HG02678 (cell line): ENCODE measurements at regions not wholly inside any gene's neighbourhood (a gene's known extent, or its start where the extent isn't known, plus 50 kb on each side); places are given as distances from the start of the nearest gene placed in this dataset.
A peak's percentile ranks its signal among the peaks of the same experiment; 100 is the strongest.

Experiments
- ATAC-seq: cut with Tn5 transposase; IDR thresholded peaks from one replicate; pipeline ENCODE4 v1.9.1; 2021; ENCODE audit warnings: mild to moderate bottlenecking, moderate library complexity; ENCODE audit not compliant: unreplicated experiment

DNA sequence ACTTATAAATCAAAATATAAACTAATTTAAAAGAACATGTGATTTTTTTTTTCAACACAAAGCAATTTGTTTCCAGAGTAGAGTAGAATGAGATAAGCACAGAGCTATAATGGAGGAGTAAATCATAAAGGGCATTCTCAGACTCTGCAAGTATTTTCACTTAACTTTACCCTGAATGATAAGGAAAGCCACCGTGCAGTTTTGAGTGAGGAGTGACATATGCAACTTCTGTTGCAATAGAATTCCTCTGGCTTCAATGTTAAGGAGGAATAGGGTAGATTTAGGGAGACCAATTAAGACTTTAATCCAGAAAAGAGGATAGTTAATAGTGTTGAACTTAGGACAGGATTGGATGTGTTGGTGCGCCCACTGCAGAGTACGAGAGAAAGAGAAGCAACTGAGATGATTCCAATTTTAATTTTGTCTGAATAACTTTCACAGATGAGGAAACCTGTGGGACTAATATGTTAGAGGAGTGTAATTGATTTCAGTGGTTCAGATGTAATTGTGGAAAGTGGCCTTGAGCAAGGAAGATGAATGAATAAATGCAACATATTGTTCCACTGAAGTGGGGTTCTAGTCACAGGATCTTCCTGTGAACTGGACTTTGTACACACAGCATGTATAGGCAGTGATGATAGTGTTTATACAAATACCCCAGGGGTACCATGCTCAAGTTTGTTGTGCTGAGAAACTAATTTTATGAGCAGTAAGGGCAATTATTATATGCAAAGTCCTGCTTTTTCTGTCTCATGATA is 255.5 kb upstream of the ANO3 start:
- no peak for ATAC-seq

DNA sequence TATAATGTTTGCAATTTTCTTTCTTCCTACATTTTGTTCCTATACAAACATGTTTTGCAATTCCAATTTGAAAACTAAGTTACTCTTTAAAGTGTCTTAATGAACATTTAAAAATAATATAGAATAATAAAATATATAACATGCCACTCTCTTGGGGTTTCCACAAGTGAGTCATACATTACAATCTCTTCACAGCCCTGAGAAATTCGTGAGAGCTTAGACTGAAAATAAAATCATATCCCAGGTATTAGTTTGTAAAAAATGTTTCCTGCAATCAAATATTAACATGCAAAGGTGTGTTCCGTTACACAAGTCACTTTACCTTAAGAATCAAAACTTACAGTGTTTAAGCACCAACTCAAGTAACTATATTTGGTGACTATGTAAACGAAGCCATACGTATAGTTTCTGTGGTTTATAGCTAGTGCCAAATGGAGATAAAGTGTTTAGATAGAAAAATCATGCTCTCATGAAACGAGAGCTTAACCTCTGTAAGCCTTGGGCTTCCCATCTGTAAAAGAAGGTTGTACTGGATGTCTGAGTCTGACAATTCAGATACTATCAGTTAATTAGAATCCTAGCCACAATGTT is 253.6 kb upstream of the ANO3 start:
- ATAC-seq, result peak; percentile 72

DNA sequence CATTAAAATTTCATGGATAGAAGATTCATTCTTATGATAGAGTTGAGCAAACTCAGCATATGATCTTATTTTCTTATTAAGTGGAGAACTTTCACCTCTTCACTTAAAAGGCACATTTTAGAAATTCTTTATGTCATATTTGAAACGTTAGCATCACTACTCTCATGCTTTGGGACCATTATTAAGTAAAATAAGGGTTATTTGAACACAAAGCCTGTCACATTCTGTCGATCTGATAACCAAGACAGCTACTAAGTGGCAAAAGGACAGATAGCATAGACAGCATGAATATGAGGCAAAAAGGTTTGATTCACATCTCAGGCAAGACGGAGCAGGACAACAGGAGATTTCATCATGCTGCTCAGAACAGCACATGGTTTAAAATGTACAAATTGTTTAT is 247.6 kb upstream of the ANO3 start:
- ATAC-seq, result no peak

GRCh38 chr11:26086028-26086427 is 245.9 kb upstream of the ANO3 start:
- no peak for ATAC-seq

DNA sequence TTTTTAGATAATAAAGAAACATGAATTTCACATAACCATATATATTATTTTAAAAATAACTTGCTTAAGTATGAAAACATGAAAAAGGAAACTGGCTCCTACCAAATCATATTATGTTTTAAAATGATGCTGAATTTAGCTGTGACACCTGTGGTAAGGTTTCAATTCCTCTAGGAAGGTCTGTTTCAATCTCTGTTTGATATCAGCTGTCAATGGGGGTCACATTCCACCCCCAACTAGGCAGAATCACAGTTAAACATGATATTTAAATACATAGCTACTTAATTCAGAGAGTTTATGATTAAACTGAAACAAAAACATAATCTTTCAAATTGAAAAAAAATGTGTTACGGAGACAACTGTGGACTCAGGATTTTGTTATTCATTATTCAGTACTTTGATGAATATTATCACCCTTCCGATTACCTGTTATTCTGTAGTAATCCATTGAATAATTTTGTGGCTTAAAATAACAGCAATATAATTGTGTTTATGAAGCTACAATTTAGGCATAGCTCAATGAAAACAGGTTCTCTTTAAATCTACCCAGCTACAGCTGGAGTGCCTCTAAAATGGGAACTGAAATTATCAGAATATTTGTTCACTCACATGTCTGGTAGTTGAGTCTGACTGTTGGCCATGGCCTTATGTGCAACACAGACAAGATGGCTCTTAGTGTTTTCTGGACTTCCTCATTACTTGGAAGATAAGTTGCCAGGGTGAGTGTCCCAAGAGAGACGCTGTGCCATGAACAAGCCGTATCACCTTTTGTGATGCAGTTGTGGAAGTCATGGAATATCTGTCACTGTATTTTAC is 244.6 kb upstream of the ANO3 start:
- ATAC-seq, result peak; percentile 95

GRCh38 chr11:26088391-26088790 is 243.5 kb upstream of the ANO3 start:
- ATAC-seq, result no peak

- ATAC-seq, result no peak
These were observed 241.3 kb upstream of the ANO3 start for GRCh38 chr11:26090651-26091050.

GRCh38 chr11:26093206-26093605 is 238.7 kb upstream of the ANO3 start:
- ATAC-seq, result no peak

DNA sequence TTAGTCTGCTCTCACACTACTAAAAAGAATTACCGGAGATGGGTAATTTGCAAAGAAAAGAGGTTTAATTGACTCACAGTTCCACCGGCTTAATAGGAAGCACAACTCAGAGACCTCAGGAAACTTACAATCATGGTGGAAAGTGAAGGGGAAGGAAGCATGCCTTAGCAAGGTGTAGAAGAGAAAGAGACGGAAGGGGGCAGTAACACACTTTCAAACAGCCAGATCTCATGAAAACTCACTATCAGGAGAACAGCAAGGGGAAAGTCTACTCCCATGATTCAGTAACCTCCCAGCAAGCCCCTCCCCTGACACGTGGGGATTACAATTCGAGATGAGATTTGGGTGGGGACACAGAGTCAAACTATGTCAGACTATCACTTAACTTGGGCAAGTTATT is 236.6 kb upstream of the ANO3 start:
- no peak for ATAC-seq

- ATAC-seq, result no peak
These were observed 235.5 kb upstream of the ANO3 start for GRCh38 chr11:26096451-26096850.

GRCh38 chr11:26102325-26102724 is 229.6 kb upstream of the ANO3 start:
- no peak for ATAC-seq

DNA sequence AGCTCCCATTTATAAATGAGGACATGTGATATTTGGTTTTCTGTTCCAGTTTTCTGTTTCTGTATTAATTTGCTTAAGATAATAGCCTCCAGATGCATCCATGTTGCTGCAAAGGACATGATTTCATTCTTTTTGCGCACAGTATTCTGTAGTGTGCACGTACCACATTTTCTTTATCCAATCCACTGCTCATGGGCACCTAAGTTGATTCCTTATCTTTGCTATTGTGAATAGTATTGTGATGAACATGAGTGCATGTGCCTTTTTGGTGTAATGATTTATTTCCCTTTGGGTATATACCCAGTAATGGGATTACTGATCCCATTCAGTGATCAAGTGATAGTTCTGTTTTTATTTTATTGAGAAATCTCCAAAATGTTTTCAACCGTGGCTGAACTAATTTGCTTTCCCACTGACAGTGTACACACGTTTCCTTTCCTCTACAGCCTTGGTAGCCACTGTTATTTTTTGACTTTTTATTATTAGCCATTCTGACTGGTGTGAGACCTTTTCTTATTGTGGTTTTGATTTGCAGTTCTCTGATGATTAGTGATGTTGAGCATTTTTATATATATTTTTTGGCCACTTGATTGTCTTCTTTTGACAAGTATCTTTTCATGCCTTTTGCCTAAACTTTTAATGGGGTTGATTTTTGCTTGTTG is 226.0 kb upstream of the ANO3 start:
- ATAC-seq, result no peak

DNA sequence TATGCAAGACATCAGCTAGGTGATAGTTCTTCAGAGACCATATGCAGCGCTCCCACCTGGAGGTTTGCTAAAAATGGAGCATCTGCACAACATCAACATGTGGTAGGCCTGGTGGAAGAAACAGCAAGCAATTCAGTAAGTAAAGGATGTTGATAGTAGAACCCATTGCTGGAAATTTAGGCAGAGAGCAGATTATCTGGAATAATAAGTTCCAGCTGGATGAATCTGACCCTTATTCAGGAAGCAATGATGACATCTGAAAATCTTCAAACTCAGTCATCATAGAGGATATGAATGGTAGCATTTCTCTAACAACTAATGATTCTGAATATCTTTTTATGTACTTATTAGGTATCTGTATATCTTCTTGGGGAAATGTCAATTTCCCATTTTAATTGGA is 225.2 kb upstream of the ANO3 start:
- no peak for ATAC-seq

GRCh38 chr11:26109658-26110368 is 222.1 kb upstream of the ANO3 start:
- ATAC-seq, result no peak

GRCh38 chr11:26112264-26112663 is 219.7 kb upstream of the ANO3 start:
- peak; percentile 64 for ATAC-seq

DNA sequence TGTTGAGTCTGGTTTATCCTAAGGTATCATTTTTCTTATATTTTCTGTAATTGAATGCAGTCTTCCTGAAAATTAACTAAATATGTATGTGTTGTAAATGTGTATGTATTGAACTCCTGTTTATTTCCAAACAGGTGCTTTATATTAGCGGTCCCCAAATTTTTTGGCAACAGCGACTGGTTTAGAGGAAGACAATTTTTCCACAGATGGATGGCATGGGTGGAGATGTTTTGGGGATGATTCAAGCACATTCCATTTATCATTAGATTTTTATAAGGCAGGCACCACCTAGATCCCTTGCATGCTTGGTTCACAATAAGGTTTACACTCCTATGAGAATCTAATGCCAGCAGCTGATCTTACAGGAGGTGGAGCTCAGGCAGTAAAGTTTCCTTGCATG is 210.5 kb upstream of the ANO3 start:
- ATAC-seq, result no peak

DNA sequence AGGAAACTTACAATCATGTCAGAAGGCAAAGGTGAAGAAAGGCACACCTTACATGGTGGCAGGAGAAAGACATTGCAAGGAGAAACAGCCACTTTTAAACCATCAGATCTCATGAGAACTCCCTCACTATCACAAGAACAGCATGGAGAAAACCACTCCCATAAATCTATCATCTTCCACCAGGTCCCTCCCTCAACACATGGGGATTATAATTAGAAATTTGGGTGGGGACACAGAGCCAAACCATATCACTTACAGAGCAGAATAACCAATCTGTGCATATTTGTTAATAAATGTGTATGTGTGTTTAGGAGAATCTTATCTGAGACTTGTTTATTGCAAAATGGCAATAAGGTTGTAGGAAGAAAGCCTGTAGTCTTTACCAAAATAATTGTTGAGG is 205.2 kb upstream of the ANO3 start:
- ATAC-seq, result no peak

GRCh38 chr11:26127336-26127735 is 204.6 kb upstream of the ANO3 start:
- no peak for ATAC-seq

DNA sequence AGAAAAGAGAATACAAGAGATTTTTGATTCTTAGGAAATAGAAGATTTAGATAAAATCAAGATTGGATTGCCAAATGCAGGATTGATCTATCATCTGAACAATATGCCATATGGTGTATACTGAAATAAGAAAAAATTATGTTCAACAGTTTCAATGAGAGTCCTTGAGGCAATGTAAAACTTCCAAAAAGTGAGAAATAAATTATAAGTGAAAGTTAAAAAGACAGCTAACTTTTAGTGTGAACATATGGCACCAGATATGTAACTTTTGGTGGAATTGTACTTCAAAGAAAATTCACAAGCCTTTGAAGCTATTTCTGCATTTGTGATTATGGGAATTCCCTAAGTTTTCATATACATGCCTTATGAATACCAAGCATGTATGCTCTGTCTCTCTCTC is 200.5 kb upstream of the ANO3 start:
- no peak for ATAC-seq

GRCh38 chr11:26134053-26134452 is 197.9 kb upstream of the ANO3 start:
- no peak for ATAC-seq
